Neural progenitor cell (in vitro differentiated cells): ENCODE measurements at regions not wholly inside any gene's neighbourhood (a gene's known extent, or its start where the extent isn't known, plus 50 kb on each side); places are given as distances from the start of the nearest gene placed in this dataset.

Source experiments
- DNase-seq: peaks from one replicate; pipeline ENCODE4 v3.0.0-alpha.2; 2016; ENCODE audit warnings: low spot score
- H2AFZ ChIP-seq: fragments of 200-600 bp; sonication (generic); replicated peaks from 2 replicates; pipeline ENCODE4 v1.6.1; 2016; ENCODE audit warnings: antibody characterized with exemption
- H3F3A ChIP-seq: fragments of 200-600 bp; sonication (generic); 2 replicates; pipeline ENCODE4 v1.6.1; 2016; ENCODE audit warnings: antibody characterized with exemption, low read depth
- H3K27ac ChIP-seq: fragments of 200-600 bp; sonication (generic); 2 replicates; pipeline ENCODE4 v1.5.1; 2016; ENCODE audit warnings: mild to moderate bottlenecking
- H3K27me3 ChIP-seq: fragments of 200-600 bp; sonication (generic); 2 replicates; pipeline ENCODE4 v1.6.1; 2016; ENCODE audit warnings: mild to moderate bottlenecking, moderate library complexity
- H3K36me3 ChIP-seq: fragments of 200-600 bp; sonication (generic); 2 replicates; pipeline ENCODE4 v1.5.1; 2016
- H3K4me1 ChIP-seq: fragments of 200-600 bp; sonication (generic); 2 replicates; pipeline ENCODE4 v1.6.1; 2016; ENCODE audit warnings: mixed run types
- H3K4me2 ChIP-seq: fragments of 200-600 bp; sonication (generic); 2 replicates; pipeline ENCODE4 v1.6.1; 2016
- H3K4me3 ChIP-seq: fragments of 200-600 bp; sonication (generic); 2 replicates; pipeline ENCODE4 v1.5.1; 2016
- H3K79me2 ChIP-seq: fragments of 200-600 bp; sonication (generic); 2 replicates; pipeline ENCODE4 v1.6.1; 2016; ENCODE audit warnings: low read depth
- H3K9ac ChIP-seq: fragments of 200-600 bp; sonication (generic); 2 replicates; pipeline ENCODE4 v1.6.1; 2016
- H3K9me3 ChIP-seq: fragments of 200-600 bp; sonication (generic); 2 replicates; pipeline ENCODE4 v1.5.1; 2016; ENCODE audit warnings: low read depth
- H4K20me1 ChIP-seq: fragments of 200-600 bp; sonication (generic); 2 replicates; pipeline ENCODE4 v1.6.1; 2016; ENCODE audit warnings: low read depth
- H3K27ac Mint-ChIP-seq: 3 replicates; pipeline ENCODE4 v1.8.0; 2021; ENCODE audit warnings: mixed read lengths
- H3K27me3 Mint-ChIP-seq: 2 replicates; pipeline ENCODE4 v1.8.0; 2022; ENCODE audit warnings: low read depth, mild to moderate bottlenecking, inconsistent platforms, moderate library complexity, mixed read lengths; ENCODE audit not compliant: insufficient read depth
- H3K36me3 Mint-ChIP-seq: 3 replicates; pipeline ENCODE4 v1.8.0; 2021; ENCODE audit warnings: mixed read lengths
- H3K4me1 Mint-ChIP-seq: 3 replicates; pipeline ENCODE4 v1.8.0; 2021; ENCODE audit warnings: mixed read lengths
- H3K4me3 Mint-ChIP-seq: 3 replicates; pipeline ENCODE4 v1.8.0; 2021; ENCODE audit warnings: mild to moderate bottlenecking, moderate library complexity, mixed read lengths
- H3K9me3 Mint-ChIP-seq: 3 replicates; pipeline ENCODE4 v1.8.0; 2020; ENCODE audit warnings: mixed read lengths
- CTCF ChIP-seq: fragments of 200-600 bp; sonication (generic); IDR thresholded peaks from 2 replicates; pipeline ENCODE4 v1.5.1; 2017; ENCODE audit warnings: antibody characterized with exemption, mild to moderate bottlenecking
- EZH2 ChIP-seq: fragments of 200-600 bp; sonication (generic); IDR thresholded peaks from 2 replicates; pipeline ENCODE4 v1.6.1; 2017; ENCODE audit warnings: antibody characterized with exemption, mild to moderate bottlenecking, moderate library complexity
- EZH2phosphoT487 ChIP-seq: fragments of 200-600 bp; sonication (generic); IDR thresholded peaks from 2 replicates; pipeline ENCODE4 v1.6.1; 2017; ENCODE audit warnings: antibody characterized with exemption

- H3K36me3 Mint-ChIP-seq, result no peaks in the 10 kb centered on the region
- Histone ChIP-seq H3K4me1 (no peaks in the 10 kb centered on the region), H3K9me3 (no peaks in the 10 kb centered on the region), H3F3A (no peaks in the 10 kb centered on the region), H3K4me2 (no peak overlapping the region), H3K27ac (no peak overlapping the region), H2AFZ (no peak overlapping the region), H3K27me3 (no peaks in the 10 kb centered on the region), H3K79me2 (no peaks in the 10 kb centered on the region), H3K9ac (no peak overlapping the region), H3K36me3 (no peaks in the 10 kb centered on the region), H3K4me3 (no peak overlapping the region), H4K20me1 (no peaks in the 10 kb centered on the region)
- H3K4me3 Mint-ChIP-seq, result no peak overlapping the region
- H3K27me3 Mint-ChIP-seq, result no peaks in the 10 kb centered on the region
- TF ChIP-seq CTCF (no peak), EZH2phosphoT487 (no peak), EZH2 (no peak)
- H3K9me3 Mint-ChIP-seq, result no peaks in the 10 kb centered on the region
- no peak overlapping the region for H3K27ac Mint-ChIP-seq
- DNase-seq, result no peak
- H3K4me1 Mint-ChIP-seq, result no peaks in the 10 kb centered on the region
Observed at GRCh38 chr13:64293923-64294322, 2878.3 kb upstream of the PCDH20 start.

- Histone ChIP-seq H3F3A (no peaks in the 10 kb centered on the region), H3K9me3 (no peaks in the 10 kb centered on the region), H3K36me3 (no peaks in the 10 kb centered on the region), H3K79me2 (no peaks in the 10 kb centered on the region), H4K20me1 (no peaks in the 10 kb centered on the region), H3K27me3 (no peaks in the 10 kb centered on the region), H3K27ac (no peak overlapping the region), H3K4me2 (no peak overlapping the region), H3K4me1 (no peaks in the 10 kb centered on the region), H2AFZ (no peak overlapping the region), H3K9ac (no peak overlapping the region), H3K4me3 (no peak overlapping the region)
- Mint-ChIP-seq H3K4me1 (no peaks in the 10 kb centered on the region), H3K9me3 (no peaks in the 10 kb centered on the region), H3K4me3 (no peak overlapping the region), H3K36me3 (no peaks in the 10 kb centered on the region), H3K27ac (no peak overlapping the region), H3K27me3 (no peaks in the 10 kb centered on the region)
- DNase-seq, result no peak
- TF ChIP-seq CTCF (no peak), EZH2 (no peak), EZH2phosphoT487 (no peak)
Observed at GRCh38 chr13:64289702-64290101, 2874.1 kb upstream of the PCDH20 start.

- Histone ChIP-seq H3K36me3 (no peaks in the 10 kb centered on the region), H3K4me1 (no peaks in the 10 kb centered on the region), H3K27ac (no peak overlapping the region), H3K4me2 (no peak overlapping the region), H2AFZ (no peak overlapping the region), H3F3A (no peaks in the 10 kb centered on the region), H3K79me2 (no peaks in the 10 kb centered on the region), H3K9me3 (no peaks in the 10 kb centered on the region), H3K4me3 (no peak overlapping the region), H3K9ac (no peak overlapping the region), H4K20me1 (no peaks in the 10 kb centered on the region), H3K27me3 (no peaks in the 10 kb centered on the region)
- H3K36me3 Mint-ChIP-seq, result no peaks in the 10 kb centered on the region
- peaks cover 3% of the 10 kb centered on the region for H3K9me3 Mint-ChIP-seq
- H3K4me1 Mint-ChIP-seq, result no peaks in the 10 kb centered on the region
- H3K27me3 Mint-ChIP-seq, result peaks cover 2% of the 10 kb centered on the region
- no peak for TF ChIP-seq EZH2phosphoT487
- TF ChIP-seq EZH2, result no peak
- no peak for TF ChIP-seq CTCF
- DNase-seq, result no peak
- no peak overlapping the region for H3K4me3 Mint-ChIP-seq
- no peak overlapping the region for H3K27ac Mint-ChIP-seq
Observed at GRCh38 chr13:64283926-64284325, 2868.3 kb upstream of the PCDH20 start.

GRCh38 chr13:64278493-64278892 is 2862.8 kb upstream of the PCDH20 start:
- peaks cover 2% of the 10 kb centered on the region for H3K27me3 Mint-ChIP-seq
- Histone ChIP-seq H3K9me3 (no peaks in the 10 kb centered on the region), H3F3A (no peaks in the 10 kb centered on the region), H2AFZ (no peak overlapping the region), H3K27me3 (no peaks in the 10 kb centered on the region), H3K79me2 (no peaks in the 10 kb centered on the region), H3K36me3 (no peaks in the 10 kb centered on the region), H4K20me1 (no peaks in the 10 kb centered on the region), H3K4me2 (no peak overlapping the region), H3K4me3 (no peak overlapping the region), H3K4me1 (no peaks in the 10 kb centered on the region), H3K27ac (no peak overlapping the region), H3K9ac (no peak overlapping the region)
- no peak for DNase-seq
- no peak overlapping the region for H3K27ac Mint-ChIP-seq
- no peaks in the 10 kb centered on the region for H3K36me3 Mint-ChIP-seq
- peaks cover 3% of the 10 kb centered on the region for H3K9me3 Mint-ChIP-seq
- TF ChIP-seq EZH2phosphoT487 (no peak), EZH2 (no peak), CTCF (no peak)
- H3K4me1 Mint-ChIP-seq, result no peaks in the 10 kb centered on the region
- H3K4me3 Mint-ChIP-seq, result no peak overlapping the region
